HFFc6 (cell line): ENCODE measurements at regions not wholly inside any gene's neighbourhood (a gene's known extent, or its start where the extent isn't known, plus 50 kb on each side); places are given as distances from the start of the nearest gene placed in this dataset.

ENCODE experiments used
- DNase-seq: peaks from one replicate; pipeline ENCODE4 v3.0.0-alpha.2; 2018
- H3K27ac Mint-ChIP-seq: 2 replicates; pipeline ENCODE4 v1.8.0; 2020; ENCODE audit warnings: mild to moderate bottlenecking, mixed read lengths
- H3K27me3 Mint-ChIP-seq: 2 replicates; pipeline ENCODE4 v1.8.0; 2021; ENCODE audit warnings: mild to moderate bottlenecking, moderate library complexity, mixed read lengths; ENCODE audit not compliant: insufficient read depth
- H3K36me3 Mint-ChIP-seq: 2 replicates; pipeline ENCODE4 v1.8.0; 2021; ENCODE audit warnings: low read depth, mixed read lengths
- H3K4me1 Mint-ChIP-seq: 2 replicates; pipeline ENCODE4 v1.8.0; 2020; ENCODE audit warnings: low read depth, mixed read lengths
- H3K4me3 Mint-ChIP-seq: 2 replicates; pipeline ENCODE4 v1.8.0; 2020; ENCODE audit warnings: mild to moderate bottlenecking, moderate library complexity, mixed read lengths
- H3K9me3 Mint-ChIP-seq: 2 replicates; pipeline ENCODE4 v1.8.0; 2020; ENCODE audit warnings: mild to moderate bottlenecking, mixed read lengths
- TF ChIP-seq, protein P1 (sequence below): fragments of 200-600 bp; sonication (generic); IDR thresholded peaks from 2 replicates; pipeline ENCODE4 v1.5.0; 2021; ENCODE audit warnings: antibody characterized with exemption, mild to moderate bottlenecking

DNA sequence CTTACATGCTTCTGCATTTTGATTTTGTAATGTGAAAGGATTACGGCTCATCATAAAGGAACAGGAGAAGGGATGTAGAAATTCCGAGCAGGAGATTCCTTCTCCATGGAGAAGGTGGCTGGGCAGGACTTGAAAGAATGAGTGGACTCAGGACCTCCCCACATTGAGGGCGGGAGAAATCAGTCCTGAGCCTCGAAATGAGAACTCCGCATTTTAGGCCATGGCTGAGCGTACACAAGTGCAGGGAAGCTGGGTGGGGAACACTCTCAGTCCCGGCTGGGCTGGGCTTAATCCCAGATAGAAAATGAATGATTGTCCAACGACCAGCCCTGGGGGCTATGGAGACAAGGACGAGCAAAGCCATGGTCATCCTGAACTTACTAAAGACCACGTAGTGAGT lies 402.3 kb upstream of the POU3F1 start:
- H3K4me3 Mint-ChIP-seq: no peak overlapping the region
- H3K27me3 Mint-ChIP-seq: peaks cover 4% of the 10 kb centered on the region
- no peak overlapping the region for H3K27ac Mint-ChIP-seq
- no peaks in the 10 kb centered on the region for H3K4me1 Mint-ChIP-seq
- TF ChIP-seq, protein P1, sequence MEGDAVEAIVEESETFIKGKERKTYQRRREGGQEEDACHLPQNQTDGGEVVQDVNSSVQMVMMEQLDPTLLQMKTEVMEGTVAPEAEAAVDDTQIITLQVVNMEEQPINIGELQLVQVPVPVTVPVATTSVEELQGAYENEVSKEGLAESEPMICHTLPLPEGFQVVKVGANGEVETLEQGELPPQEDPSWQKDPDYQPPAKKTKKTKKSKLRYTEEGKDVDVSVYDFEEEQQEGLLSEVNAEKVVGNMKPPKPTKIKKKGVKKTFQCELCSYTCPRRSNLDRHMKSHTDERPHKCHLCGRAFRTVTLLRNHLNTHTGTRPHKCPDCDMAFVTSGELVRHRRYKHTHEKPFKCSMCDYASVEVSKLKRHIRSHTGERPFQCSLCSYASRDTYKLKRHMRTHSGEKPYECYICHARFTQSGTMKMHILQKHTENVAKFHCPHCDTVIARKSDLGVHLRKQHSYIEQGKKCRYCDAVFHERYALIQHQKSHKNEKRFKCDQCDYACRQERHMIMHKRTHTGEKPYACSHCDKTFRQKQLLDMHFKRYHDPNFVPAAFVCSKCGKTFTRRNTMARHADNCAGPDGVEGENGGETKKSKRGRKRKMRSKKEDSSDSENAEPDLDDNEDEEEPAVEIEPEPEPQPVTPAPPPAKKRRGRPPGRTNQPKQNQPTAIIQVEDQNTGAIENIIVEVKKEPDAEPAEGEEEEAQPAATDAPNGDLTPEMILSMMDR: no peak
- peaks cover 40% of the 10 kb centered on the region for H3K9me3 Mint-ChIP-seq
- DNase-seq: no peak
- H3K36me3 Mint-ChIP-seq: no peaks in the 10 kb centered on the region; the same call in 1 of the 2 replicates

DNA sequence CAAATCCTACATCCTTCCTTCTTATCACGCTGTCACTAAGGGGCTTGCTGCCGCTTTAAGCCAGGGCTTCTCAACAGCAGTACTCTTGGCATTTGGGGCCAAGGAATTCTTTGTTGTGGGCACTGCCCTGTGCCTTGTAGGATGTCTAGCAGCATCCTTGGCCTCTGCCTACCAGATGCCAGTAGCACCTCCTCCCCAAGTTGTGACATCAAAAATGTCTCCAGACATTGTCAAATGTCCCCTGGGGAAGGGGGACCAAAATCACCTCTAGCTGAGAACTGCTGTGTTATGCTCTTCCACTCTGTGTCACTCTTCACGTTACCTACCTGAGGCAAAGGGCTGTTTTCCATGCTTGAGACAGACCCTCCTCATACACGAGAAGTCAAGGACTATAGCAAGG lies 400.3 kb upstream of the POU3F1 start:
- no peak overlapping the region for H3K4me3 Mint-ChIP-seq
- TF ChIP-seq, protein P1: no peak
- H3K9me3 Mint-ChIP-seq: peaks cover 44% of the 10 kb centered on the region
- H3K36me3 Mint-ChIP-seq: no peaks in the 10 kb centered on the region; the same call in 1 of the 2 replicates
- DNase-seq: no peak
- H3K27me3 Mint-ChIP-seq: peaks cover 4% of the 10 kb centered on the region
- no peak overlapping the region for H3K27ac Mint-ChIP-seq
- H3K4me1 Mint-ChIP-seq: no peaks in the 10 kb centered on the region

DNA sequence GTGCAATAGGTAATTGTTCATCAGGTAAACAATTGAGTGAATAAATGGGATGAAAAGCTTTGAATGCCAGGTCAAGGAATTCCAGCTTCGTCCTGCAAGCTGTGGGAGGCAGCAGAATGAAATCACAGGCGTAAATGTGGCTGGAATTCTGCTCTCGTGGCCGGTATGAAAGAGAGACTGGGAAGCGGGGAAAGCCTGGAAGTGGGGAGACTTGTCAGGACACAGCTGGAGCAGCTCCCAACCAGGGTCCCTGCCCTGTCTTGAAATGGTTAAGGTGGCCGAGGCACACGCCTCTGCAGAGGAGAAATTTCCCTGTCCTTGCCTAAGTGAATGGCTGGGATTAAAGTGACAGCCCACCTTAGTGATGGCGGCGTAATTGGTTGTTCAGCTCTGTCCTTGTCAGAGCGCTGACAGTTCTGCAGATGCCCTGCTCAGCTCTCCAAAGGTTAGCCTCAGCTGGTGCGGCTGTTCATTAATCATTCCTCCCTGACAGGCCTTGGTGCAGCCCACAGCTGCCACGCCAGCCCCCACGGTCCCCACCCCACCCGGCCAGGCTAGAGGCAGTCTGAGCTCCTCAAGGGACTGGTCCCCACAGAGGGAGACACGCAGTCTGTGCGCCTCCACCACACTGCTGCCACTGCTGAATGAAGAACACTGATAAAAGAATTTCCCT lies 398.3 kb upstream of the POU3F1 start:
- peaks cover 4% of the 10 kb centered on the region for H3K27me3 Mint-ChIP-seq
- H3K9me3 Mint-ChIP-seq: peaks cover 43% of the 10 kb centered on the region
- H3K4me1 Mint-ChIP-seq: no peaks in the 10 kb centered on the region
- H3K4me3 Mint-ChIP-seq: no peak overlapping the region
- DNase-seq: no peak
- H3K36me3 Mint-ChIP-seq: peaks cover 6% of the 10 kb centered on the region
- H3K27ac Mint-ChIP-seq: no peak overlapping the region
- TF ChIP-seq, protein P1: no peak

DNA sequence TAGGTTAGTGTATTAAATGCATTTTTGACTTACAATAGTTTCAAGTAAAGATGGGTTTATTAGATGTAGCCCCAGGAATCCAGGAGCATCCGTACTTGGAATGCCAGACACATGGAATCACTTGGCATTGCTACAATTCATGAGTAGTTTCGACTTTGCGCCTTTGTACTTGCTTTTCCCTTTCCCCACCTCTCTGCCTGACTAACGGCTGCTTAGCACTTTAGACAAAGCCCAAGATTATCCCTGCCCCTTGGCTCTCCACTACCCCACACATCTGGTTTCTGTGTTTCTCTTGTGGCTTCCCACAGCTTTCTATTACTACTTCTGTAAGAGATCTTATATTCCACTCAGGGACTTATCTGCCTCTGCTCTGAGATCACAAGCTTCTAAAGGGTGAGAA lies 397.7 kb upstream of the POU3F1 start:
- Mint-ChIP-seq H3K27ac (no peak overlapping the region), H3K36me3 (peaks cover 7% of the 10 kb centered on the region), H3K27me3 (peaks cover 4% of the 10 kb centered on the region), H3K9me3 (peaks cover 44% of the 10 kb centered on the region), H3K4me3 (no peak overlapping the region), H3K4me1 (no peaks in the 10 kb centered on the region)
- TF ChIP-seq, protein P1: no peak
- DNase-seq: peak; percentile 18

DNA sequence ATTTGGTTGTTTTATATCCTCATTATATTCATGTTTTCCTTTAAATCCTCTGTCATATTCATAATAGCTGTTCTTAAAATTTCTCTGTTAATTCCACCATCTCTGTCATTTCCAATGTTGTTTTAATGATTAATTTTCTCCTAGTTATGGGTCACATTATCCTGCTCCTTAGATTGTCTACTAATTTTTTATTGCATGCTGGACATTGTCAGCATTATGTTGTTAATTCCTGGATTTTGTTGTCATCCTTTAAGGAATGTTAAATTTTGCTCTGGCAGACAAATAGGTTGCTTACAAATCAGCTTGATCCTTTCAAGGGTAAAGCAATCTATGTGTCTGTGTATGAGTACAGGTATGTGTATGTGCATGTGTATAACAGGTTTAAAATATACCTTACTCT lies 393.8 kb upstream of the POU3F1 start:
- DNase-seq: no peak
- Mint-ChIP-seq H3K4me1 (no peaks in the 10 kb centered on the region), H3K36me3 (peaks cover 7% of the 10 kb centered on the region; the same call in 1 of the 2 replicates), H3K4me3 (no peak overlapping the region), H3K27me3 (no peaks in the 10 kb centered on the region), H3K27ac (no peak overlapping the region), H3K9me3 (peaks cover 38% of the 10 kb centered on the region)
- TF ChIP-seq, protein P1: no peak
